Gastroesophageal sphincter (tissue), 3 donors: ENCODE measurements at regions not wholly inside any gene's neighbourhood (a gene's known extent, or its start where the extent isn't known, plus 50 kb on each side); places are given as distances from the start of the nearest gene placed in this dataset.
"Not testable (repeated sequence)": the region's sequence is repeated elsewhere in the genome, so short reads cannot be mapped to it uniquely, and the experiment has no call there.

ENCODE experiments used
- EP300 ChIP-seq: sonication (generic); formaldehyde crosslinking; IDR thresholded peaks from one replicate; pipeline ENCODE4 v1.6.1; 2017; ENCODE audit warnings: antibody characterized with exemption, mild to moderate bottlenecking
- POLR2A ChIP-seq, 2 donors: fragments of 450-650 bp; IDR thresholded peaks; one replicate each; pipeline ENCODE4 v1.6.1; 2017; ENCODE audit warnings: antibody characterized with exemption in 2 of 2, mild to moderate bottlenecking in 2 of 2, moderate library complexity in 1 of 2
- TF ChIP-seq, protein P1 (sequence below), 4 experiments: fragments of 200-600 bp in 2 of 4; fragments of 450-650 bp in 2 of 4; sonication (generic) in 1 of 4; IDR thresholded peaks; one replicate each; pipeline ENCODE4 v1.5.1; 2017 to 2019; ENCODE audit warnings: antibody characterized with exemption in 4 of 4, mild to moderate bottlenecking in 2 of 4, moderate library complexity in 2 of 4

DNA sequence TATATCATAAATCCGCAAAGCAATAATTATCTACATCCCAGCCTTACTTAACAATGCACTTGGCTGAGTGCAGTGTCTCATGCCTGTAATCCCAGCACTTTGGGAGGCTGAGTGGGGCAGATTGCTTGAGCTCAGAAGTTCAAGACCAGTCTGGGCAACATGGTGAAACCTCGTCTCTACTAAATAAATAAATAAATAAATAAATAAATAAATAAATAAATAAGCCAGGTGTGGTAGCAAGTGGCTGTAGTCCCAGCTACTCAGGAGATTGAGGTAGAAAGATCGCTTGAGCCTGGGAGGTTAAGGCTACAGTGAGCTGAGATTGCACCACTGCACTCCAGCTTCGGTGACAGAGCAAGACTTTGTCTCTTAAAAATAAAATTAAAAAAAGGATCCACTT lies 898.1 kb downstream of the DNAJB9 start:
- not testable (repeated sequence) for TF ChIP-seq EP300; POLR2A (IDR thresholded peaks at IDR 0.05)
- TF ChIP-seq, protein P1, sequence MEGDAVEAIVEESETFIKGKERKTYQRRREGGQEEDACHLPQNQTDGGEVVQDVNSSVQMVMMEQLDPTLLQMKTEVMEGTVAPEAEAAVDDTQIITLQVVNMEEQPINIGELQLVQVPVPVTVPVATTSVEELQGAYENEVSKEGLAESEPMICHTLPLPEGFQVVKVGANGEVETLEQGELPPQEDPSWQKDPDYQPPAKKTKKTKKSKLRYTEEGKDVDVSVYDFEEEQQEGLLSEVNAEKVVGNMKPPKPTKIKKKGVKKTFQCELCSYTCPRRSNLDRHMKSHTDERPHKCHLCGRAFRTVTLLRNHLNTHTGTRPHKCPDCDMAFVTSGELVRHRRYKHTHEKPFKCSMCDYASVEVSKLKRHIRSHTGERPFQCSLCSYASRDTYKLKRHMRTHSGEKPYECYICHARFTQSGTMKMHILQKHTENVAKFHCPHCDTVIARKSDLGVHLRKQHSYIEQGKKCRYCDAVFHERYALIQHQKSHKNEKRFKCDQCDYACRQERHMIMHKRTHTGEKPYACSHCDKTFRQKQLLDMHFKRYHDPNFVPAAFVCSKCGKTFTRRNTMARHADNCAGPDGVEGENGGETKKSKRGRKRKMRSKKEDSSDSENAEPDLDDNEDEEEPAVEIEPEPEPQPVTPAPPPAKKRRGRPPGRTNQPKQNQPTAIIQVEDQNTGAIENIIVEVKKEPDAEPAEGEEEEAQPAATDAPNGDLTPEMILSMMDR (IDR thresholded peaks at IDR 0.05), result not testable (repeated sequence)
